A549 (cell line): ENCODE measurements at regions not wholly inside any gene's neighbourhood (a gene's known extent, or its start where the extent isn't known, plus 50 kb on each side); places are given as distances from the start of the nearest gene placed in this dataset.

Source experiments
- ATAC-seq, 2 experiments: fragments of 200-7000 bp in 1 of 2; fragments of >200 bp in 1 of 2; cut with Nextera tagmentation in 1 of 2; cut with Tn5 transposase in 1 of 2; 3 replicates each; pipeline versions ENCODE4 v1.8.0 to v1.9.1; 2018 to 2020; ENCODE audit warnings: mild to moderate bottlenecking in 1 of 2, moderate library complexity in 1 of 2
- CTCF ChIA-PET: fragments of 300-600 bp; sonication (Branson Sonifier 250); formaldehyde crosslinking; extraction: SDS; loops from one replicate; lab custom pipeline; 2021; ENCODE audit warnings: antibody characterized with exemption, inconsistent platforms; lab: Yijun Ruan, JAX
- POLR2A ChIA-PET: fragments of 350-600 bp; formaldehyde crosslinking; extraction: SDS; loops from one replicate; lab custom pipeline; 2021; ENCODE audit warnings: antibody characterized with exemption, inconsistent platforms; lab: Yijun Ruan, JAX
- DNase-seq, 2 experiments: peaks; one replicate each; pipeline versions ENCODE4 v3.0.0 to v3.0.0-alpha.2; 2011 to 2016; ENCODE audit warnings: low read depth in 1 of 2, low spot score in 1 of 2
- FAIRE-seq: peaks from 2 replicates; lab custom pipeline; 2011; peaks lifted over from hg19 to GRCh38; lab: Jason Lieb, UNC
- H3K27ac ChIP-seq, 2 experiments: fragments of >200 bp; sonication (Bioruptor Twin); formaldehyde crosslinking; 3 replicates each; pipeline ENCODE4 v1.5.1; 2016 to 2017
- H3K4me1 ChIP-seq: fragments of >200 bp; sonication (Bioruptor Twin); formaldehyde crosslinking; 3 replicates; pipeline ENCODE4 v1.6.1; 2016
- H3K4me2 ChIP-seq: fragments of >200 bp; sonication (Bioruptor Twin); formaldehyde crosslinking; 3 replicates; pipeline ENCODE4 v1.6.1; 2016
- H3K4me3 ChIP-seq: fragments of >200 bp; sonication (Bioruptor Twin); formaldehyde crosslinking; 3 replicates; pipeline ENCODE4 v1.5.1; 2016
- H3K9me3 ChIP-seq: fragments of >200 bp; sonication (Bioruptor Twin); formaldehyde crosslinking; 3 replicates; pipeline ENCODE4 v1.6.1; 2016
- ATOH8 ChIP-seq: fragments of 250-450 bp; sonication (Bioruptor Pico); IDR thresholded peaks from 2 replicates; pipeline ENCODE4 v1.5.0; 2020; ENCODE audit warnings: low read depth, mild to moderate bottlenecking, moderate library complexity
- CBX2 ChIP-seq: fragments of 200-600 bp; sonication (generic); IDR thresholded peaks from 2 replicates; pipeline ENCODE4 v1.6.1; 2016; ENCODE audit warnings: low read depth, mild to moderate bottlenecking, borderline replicate concordance
- CEBPB ChIP-seq, 2 experiments: fragments of >200 bp in 1 of 2; sonication (Bioruptor Twin) in 1 of 2; formaldehyde crosslinking in 1 of 2; IDR thresholded peaks; 2 replicates each; pipeline ENCODE4 v1.6.1; 2012 to 2016
- CHD2 ChIP-seq: fragments of 150-350 bp; IDR thresholded peaks from 2 replicates; pipeline ENCODE4 v1.6.1; 2014; ENCODE audit warnings: low read length; ENCODE audit not compliant: partially characterized antibody
- CHD4 ChIP-seq: fragments of 200-600 bp; sonication (generic); IDR thresholded peaks from 2 replicates; pipeline ENCODE4 v1.6.1; 2016; ENCODE audit warnings: antibody characterized with exemption, mild to moderate bottlenecking, borderline replicate concordance
- CTCF ChIP-seq: fragments of >200 bp; sonication (Bioruptor Twin); formaldehyde crosslinking; IDR thresholded peaks from 3 replicates; pipeline ENCODE4 v1.5.1; 2016
- EHF ChIP-seq: fragments of 250-450 bp; sonication (Bioruptor Pico); IDR thresholded peaks from 2 replicates; pipeline ENCODE4 v1.5.0; 2020; ENCODE audit warnings: mild to moderate bottlenecking
- EP300 ChIP-seq, 2 experiments: fragments of >200 bp; sonication (Bioruptor Twin); formaldehyde crosslinking; IDR thresholded peaks; 2 replicates in 1 of 2; 3 replicates in 1 of 2; pipeline ENCODE4 v1.6.1; 2016 to 2017
- GATA3 ChIP-seq: IDR thresholded peaks from 2 replicates; pipeline ENCODE4 v1.6.1; 2012; ENCODE audit warnings: borderline replicate concordance
- HDAC2 ChIP-seq: fragments of 200-600 bp; sonication (generic); IDR thresholded peaks from 2 replicates; pipeline ENCODE4 v1.6.1; 2016
- JUN ChIP-seq, 2 experiments: fragments of >200 bp; sonication (Bioruptor Twin); formaldehyde crosslinking; IDR thresholded peaks; 2 replicates in 1 of 2; 3 replicates in 1 of 2; pipeline ENCODE4 v1.6.1; 2016 to 2017
- JUNB ChIP-seq: fragments of >200 bp; sonication (Bioruptor Twin); formaldehyde crosslinking; IDR thresholded peaks from 2 replicates; pipeline ENCODE4 v1.6.1; 2016
- KDM1A ChIP-seq: fragments of 200-600 bp; sonication (generic); IDR thresholded peaks from 2 replicates; pipeline ENCODE4 v1.6.1; 2016; ENCODE audit warnings: low read depth, mild to moderate bottlenecking
- KDM5A ChIP-seq: fragments of 200-600 bp; sonication (generic); IDR thresholded peaks from 2 replicates; pipeline ENCODE4 v1.6.1; 2016; ENCODE audit warnings: antibody characterized with exemption, mild to moderate bottlenecking
- MAX ChIP-seq: IDR thresholded peaks from 2 replicates; pipeline ENCODE4 v1.6.1; 2012
- MAZ ChIP-seq: fragments of 150-350 bp; IDR thresholded peaks from 2 replicates; pipeline ENCODE4 v1.6.1; 2014; ENCODE audit warnings: antibody characterized with exemption, low read depth, low read length, borderline replicate concordance
- NFE2L2 ChIP-seq: fragments of 150-350 bp; conservative IDR thresholded peaks from 2 replicates; pipeline ENCODE4 v1.6.1; 2014; ENCODE audit warnings: low read length
- NPAS2 ChIP-seq: fragments of 250-450 bp; sonication (Bioruptor Pico); IDR thresholded peaks from 2 replicates; pipeline ENCODE4 v1.8.0; 2022; ENCODE audit warnings: mild to moderate bottlenecking, moderate library complexity, borderline replicate concordance
- NR3C1 ChIP-seq: fragments of >200 bp; sonication (Bioruptor Twin); formaldehyde crosslinking; IDR thresholded peaks from 3 replicates; pipeline ENCODE4 v1.6.1; 2017
- PHF8 ChIP-seq: fragments of 200-600 bp; sonication (generic); IDR thresholded peaks from 2 replicates; pipeline ENCODE4 v1.6.1; 2016; ENCODE audit warnings: low read depth, mild to moderate bottlenecking, antibody characterized with exemption, moderate library complexity, borderline replicate concordance
- POLR2A ChIP-seq: IDR thresholded peaks from 2 replicates; pipeline ENCODE4 v1.6.1; 2012; ENCODE audit warnings: mild to moderate bottlenecking, low read length
- RAD21 ChIP-seq, 2 experiments: fragments of >200 bp in 1 of 2; sonication (Bioruptor Twin) in 1 of 2; formaldehyde crosslinking in 1 of 2; IDR thresholded peaks in 1 of 2; conservative IDR thresholded peaks in 1 of 2; 2 replicates in 1 of 2; 3 replicates in 1 of 2; pipeline ENCODE4 v1.6.1; 2012 to 2018; ENCODE audit warnings: inconsistent platforms in 1 of 2
- RARB ChIP-seq: fragments of 250-450 bp; sonication (Bioruptor Pico); IDR thresholded peaks from 2 replicates; pipeline ENCODE4 v1.8.0; 2021; ENCODE audit warnings: mild to moderate bottlenecking, moderate library complexity
- RCOR1 ChIP-seq: fragments of 150-350 bp; IDR thresholded peaks from 2 replicates; pipeline ENCODE4 v1.6.1; 2014; ENCODE audit warnings: antibody characterized with exemption, low read length, low read depth
- REST ChIP-seq: fragments of 200-600 bp; sonication (generic); IDR thresholded peaks from 2 replicates; pipeline ENCODE4 v1.6.1; 2016; ENCODE audit warnings: antibody characterized with exemption, mild to moderate bottlenecking, moderate library complexity
- SMC3 ChIP-seq: fragments of >200 bp; sonication (Bioruptor Twin); formaldehyde crosslinking; IDR thresholded peaks from 3 replicates; pipeline ENCODE4 v1.6.1; 2018; ENCODE audit warnings: inconsistent platforms
- TFCP2L1 ChIP-seq: fragments of 250-450 bp; sonication (Bioruptor Pico); IDR thresholded peaks from 2 replicates; pipeline ENCODE4 v1.5.0; 2021; ENCODE audit warnings: mild to moderate bottlenecking
- ZC3H11A ChIP-seq: fragments of 450-650 bp; IDR thresholded peaks from 2 replicates; pipeline ENCODE4 v1.6.1; 2014; ENCODE audit warnings: antibody characterized with exemption, mild to moderate bottlenecking
- ZFP36 ChIP-seq: fragments of 450-650 bp; IDR thresholded peaks from 2 replicates; pipeline ENCODE4 v1.6.1; 2014; ENCODE audit warnings: borderline replicate concordance; ENCODE audit not compliant: partially characterized antibody
- ZNF302 ChIP-seq: fragments of 250-450 bp; sonication (Bioruptor Pico); IDR thresholded peaks from 2 replicates; pipeline ENCODE4 v1.9.0; 2021; ENCODE audit warnings: inconsistent platforms, mild to moderate bottlenecking, moderate library complexity
- ZSCAN20 ChIP-seq: fragments of 250-450 bp; sonication (Bioruptor Pico); IDR thresholded peaks from 2 replicates; pipeline ENCODE4 v1.8.0; 2022; ENCODE audit warnings: mild to moderate bottlenecking, moderate library complexity
- WGBS: methylation state at CpG from one replicate; pipeline ENCODE4 v1.1.6; 2017; ENCODE audit errors: missing lambda C conversion rate; 5-methylcytosine and 5-hydroxymethylcytosine counted together

GRCh38 chr17:77429369-77429968 is 288.7 kb downstream of the SEC14L1 start:
- Histone ChIP-seq H3K9me3 (no peaks in the 10 kb centered on the region), H3K4me1 (peaks cover 66% of the 10 kb centered on the region), H3K4me2 (peak overlapping the region; percentile 50), H3K4me3 (no peak overlapping the region), H3K27ac (peak overlapping the region; percentile 75 to 95)
- POLR2A ChIA-PET, result interaction anchor here (1.0 to 1.1 kb wide), 2 partner anchors 15 to 529 kb away, joined by 3 to 5 read pairs; partner anchors contain the start of gene TNRC6C
- 71% methylated on average over 14 of the region's 14 CpGs for WGBS
- DNase-seq (no peak), ATAC-seq (no peak), FAIRE-seq (no peak)
- TF ChIP-seq CEBPB (IDR thresholded peaks at IDR 0.05) (peak; percentile 73 to 93), CHD4 (no peak)
- CTCF ChIA-PET, result interaction anchor here (0.6 to 18.7 kb wide), 43 partner anchors 9 to 594 kb away, joined by 3 to 198 read pairs (median 6); no protein-coding TSS in a partner anchor

GRCh38 chr17:77429969-77430752 is 289.4 kb downstream of the SEC14L1 start:
- Histone ChIP-seq H3K4me2 (peak overlapping the region; percentile 50), H3K4me3 (no peak overlapping the region), H3K4me1 (peaks cover 59% of the 10 kb centered on the region), H3K27ac (peak overlapping the region; percentile 75 to 95), H3K9me3 (no peaks in the 10 kb centered on the region)
- ATAC-seq (peak; percentile 28 to 58), DNase-seq (peak; percentile 84 to 88), FAIRE-seq (peak; percentile 54)
- WGBS, result 36% methylated on average over 16 of the region's 16 CpGs
- ChIA-PET POLR2A (interaction anchor here (1.0 to 1.1 kb wide), 2 partner anchors 14 to 528 kb away, joined by 3 to 5 read pairs; partner anchors contain the start of gene TNRC6C), CTCF (interaction anchor here (0.6 to 18.7 kb wide), 48 partner anchors 9 to 593 kb away, joined by 3 to 198 read pairs (median 6); no protein-coding TSS in a partner anchor)
- TF ChIP-seq PHF8 (no peak), RAD21 (conservative IDR thresholded peaks at IDR 0.05 in 1 of 2, IDR thresholded peaks at IDR 0.05 in 1 of 2) (peak; percentile 83 to 84), TFCP2L1 (CRISPR knock-in tag) (no peak), POLR2A (no peak), RARB (no peak), SMC3 (peak; percentile 76), GATA3 (no peak), RCOR1 (0 out of 2 replicates have a peak, but pooled peaks have one; percentile 46), ZFP36 (no peak), CTCF (peak; percentile 81), CBX2 (no peak), CHD2 (no peak), NFE2L2 (no peak), KDM1A (no peak), REST (no peak), KDM5A (no peak), ATOH8 (CRISPR knock-in tag) (no peak), ZNF302 (CRISPR knock-in tag) (no peak), MAZ (0 out of 2 replicates have a peak, but pooled peaks have one; percentile 18), EP300 (IDR thresholded peaks at IDR 0.05) (0 out of 5 replicates have a peak, but pooled peaks of 1 of the 2 experiments have one; percentile 0), JUNB (no peak), NR3C1 (no peak), MAX (peak; percentile 35; the same call in 1 of the 2 replicates), EHF (CRISPR knock-in tag) (no peak), ZSCAN20 (no peak), JUN (IDR thresholded peaks at IDR 0.05) (no peak), NPAS2 (CRISPR knock-in tag) (no peak), HDAC2 (no peak), ZC3H11A (no peak)
